GM12892 (cell line): ENCODE measurements at regions not wholly inside any gene's neighbourhood (a gene's known extent, or its start where the extent isn't known, plus 50 kb on each side); places are given as distances from the start of the nearest gene placed in this dataset.

Source experiments
- POLR2A ChIP-seq: IDR thresholded peaks from 2 replicates; pipeline ENCODE4 v1.6.1; 2011; ENCODE audit warnings: low read depth, low read length, control low read depth
- TAF1 ChIP-seq: IDR thresholded peaks from 2 replicates; pipeline ENCODE4 v1.6.1; 2011; ENCODE audit warnings: low read depth, mild to moderate bottlenecking, control low read depth, low read length, borderline replicate concordance

DNA sequence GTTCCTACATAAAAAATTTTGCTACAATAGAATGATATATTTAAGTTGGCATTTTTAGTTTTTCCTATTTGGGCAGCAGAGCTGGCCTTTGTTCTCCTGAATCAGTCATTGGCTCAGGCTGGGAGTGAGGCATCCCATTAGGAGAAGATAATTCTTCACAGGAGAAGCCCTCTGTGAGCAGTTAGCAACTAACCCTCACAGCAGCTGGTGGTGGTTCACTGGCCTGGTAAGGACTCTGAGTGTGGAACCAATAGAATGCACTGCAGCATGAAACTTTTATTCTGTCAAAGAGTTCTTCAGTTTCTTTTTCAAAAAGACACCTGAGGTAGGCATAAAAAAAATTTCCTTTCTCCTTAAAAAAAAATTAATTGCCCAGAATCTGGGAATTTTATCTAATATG lies 562.6 kb downstream of the ZNF385D start:
- TF ChIP-seq POLR2A (no peak), TAF1 (no peak)
